Neural crest cell (in vitro differentiated cells): ENCODE measurements at regions not wholly inside any gene's neighbourhood (a gene's known extent, or its start where the extent isn't known, plus 50 kb on each side); places are given as distances from the start of the nearest gene placed in this dataset.

ENCODE experiments used
- DNase-seq: peaks from one replicate; pipeline ENCODE4 v3.0.0; 2021; ENCODE audit warnings: low read depth, mixed read lengths, low spot score
- H3K27ac Mint-ChIP-seq: one replicate; pipeline ENCODE4 v1.8.0; 2021; ENCODE audit warnings: mild to moderate bottlenecking, mixed read lengths; ENCODE audit not compliant: unreplicated experiment
- H3K27me3 Mint-ChIP-seq: 2 replicates; pipeline ENCODE4 v1.8.0; 2021; ENCODE audit warnings: low read depth, mild to moderate bottlenecking, mixed read lengths
- H3K36me3 Mint-ChIP-seq: 2 replicates; pipeline ENCODE4 v1.8.0; 2021; ENCODE audit warnings: low read depth, mild to moderate bottlenecking, mixed read lengths
- H3K4me1 Mint-ChIP-seq: 2 replicates; pipeline ENCODE4 v1.8.0; 2021; ENCODE audit warnings: mixed read lengths
- H3K4me3 Mint-ChIP-seq: one replicate; pipeline ENCODE4 v1.8.0; 2021; ENCODE audit warnings: mild to moderate bottlenecking, mixed read lengths
- H3K9me3 Mint-ChIP-seq: 2 replicates; pipeline ENCODE4 v1.8.0; 2021; ENCODE audit warnings: mixed read lengths
- TF ChIP-seq, protein P1 (sequence below): fragments of 200-600 bp; sonication (generic); conservative IDR thresholded peaks from 2 replicates; pipeline ENCODE4 v1.5.0; 2021; ENCODE audit warnings: antibody characterized with exemption, mild to moderate bottlenecking

DNA sequence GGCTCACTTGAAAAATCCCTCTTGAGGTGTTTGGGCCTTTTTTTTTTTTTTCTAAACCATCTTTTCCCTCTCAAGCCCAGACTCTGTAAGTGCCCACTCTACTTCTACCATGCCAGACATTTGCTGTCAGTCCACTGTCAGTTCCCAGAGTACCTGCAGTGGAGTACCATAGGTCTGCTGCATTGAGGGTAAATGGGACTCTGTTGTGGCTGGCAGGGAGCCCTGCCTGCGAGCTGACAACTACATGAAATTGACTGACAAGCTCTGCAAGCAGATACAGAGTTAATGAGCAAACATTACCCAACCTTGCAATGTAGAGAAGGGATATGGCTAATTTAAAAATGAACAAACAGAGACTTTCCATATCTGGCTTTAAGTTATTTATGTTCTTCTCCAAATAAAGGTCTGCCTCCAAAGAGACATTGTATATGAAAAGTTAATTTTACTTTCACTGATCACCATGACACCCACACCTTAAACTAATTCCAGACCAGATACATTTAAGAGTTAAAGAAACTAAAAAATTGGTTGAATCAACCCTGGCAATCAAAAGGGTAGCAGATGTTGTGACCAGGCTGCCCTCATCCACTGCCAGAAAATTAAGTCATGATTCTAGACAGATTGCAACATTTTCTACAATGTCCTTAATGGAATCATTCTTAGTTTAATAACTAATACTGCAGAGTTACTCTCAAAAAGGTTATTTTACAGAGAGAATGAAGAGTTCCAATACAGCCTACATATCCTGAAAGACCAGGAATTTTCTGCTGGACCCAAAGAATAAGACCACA is 100.4 kb upstream of the PAM start:
- no peak overlapping the region for H3K27ac Mint-ChIP-seq
- TF ChIP-seq, protein P1, sequence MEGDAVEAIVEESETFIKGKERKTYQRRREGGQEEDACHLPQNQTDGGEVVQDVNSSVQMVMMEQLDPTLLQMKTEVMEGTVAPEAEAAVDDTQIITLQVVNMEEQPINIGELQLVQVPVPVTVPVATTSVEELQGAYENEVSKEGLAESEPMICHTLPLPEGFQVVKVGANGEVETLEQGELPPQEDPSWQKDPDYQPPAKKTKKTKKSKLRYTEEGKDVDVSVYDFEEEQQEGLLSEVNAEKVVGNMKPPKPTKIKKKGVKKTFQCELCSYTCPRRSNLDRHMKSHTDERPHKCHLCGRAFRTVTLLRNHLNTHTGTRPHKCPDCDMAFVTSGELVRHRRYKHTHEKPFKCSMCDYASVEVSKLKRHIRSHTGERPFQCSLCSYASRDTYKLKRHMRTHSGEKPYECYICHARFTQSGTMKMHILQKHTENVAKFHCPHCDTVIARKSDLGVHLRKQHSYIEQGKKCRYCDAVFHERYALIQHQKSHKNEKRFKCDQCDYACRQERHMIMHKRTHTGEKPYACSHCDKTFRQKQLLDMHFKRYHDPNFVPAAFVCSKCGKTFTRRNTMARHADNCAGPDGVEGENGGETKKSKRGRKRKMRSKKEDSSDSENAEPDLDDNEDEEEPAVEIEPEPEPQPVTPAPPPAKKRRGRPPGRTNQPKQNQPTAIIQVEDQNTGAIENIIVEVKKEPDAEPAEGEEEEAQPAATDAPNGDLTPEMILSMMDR, result no peak
- H3K9me3 Mint-ChIP-seq, result no peaks in the 10 kb centered on the region
- no peak overlapping the region for H3K4me3 Mint-ChIP-seq
- no peak for DNase-seq
- H3K4me1 Mint-ChIP-seq, result no peaks in the 10 kb centered on the region
- no peaks in the 10 kb centered on the region for H3K27me3 Mint-ChIP-seq
- H3K36me3 Mint-ChIP-seq, result peaks cover 3% of the 10 kb centered on the region

DNA sequence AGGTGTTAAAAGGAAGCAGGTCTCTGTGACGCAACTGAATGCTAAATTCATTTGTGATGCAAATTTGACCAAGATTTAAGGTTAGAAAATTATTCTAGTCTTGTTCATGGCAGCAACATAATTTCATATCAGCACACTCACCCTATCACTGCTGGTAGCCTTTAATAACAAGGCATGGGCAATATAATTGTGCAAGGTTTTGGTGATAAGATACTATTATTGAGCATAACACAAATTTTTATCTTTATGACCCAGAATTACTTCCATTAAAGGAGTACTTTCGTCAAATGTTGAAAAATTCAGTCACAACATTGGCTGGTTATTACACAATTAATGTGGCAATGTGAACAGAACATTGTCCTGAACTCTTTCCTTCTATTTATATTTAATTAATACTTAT is 96.0 kb upstream of the PAM start:
- H3K27me3 Mint-ChIP-seq, result no peaks in the 10 kb centered on the region
- H3K9me3 Mint-ChIP-seq, result no peaks in the 10 kb centered on the region
- TF ChIP-seq, protein P1, result no peak
- DNase-seq, result no peak
- H3K4me3 Mint-ChIP-seq, result no peak overlapping the region
- no peaks in the 10 kb centered on the region for H3K36me3 Mint-ChIP-seq
- H3K27ac Mint-ChIP-seq, result no peak overlapping the region
- H3K4me1 Mint-ChIP-seq, result peaks cover 8% of the 10 kb centered on the region

DNA sequence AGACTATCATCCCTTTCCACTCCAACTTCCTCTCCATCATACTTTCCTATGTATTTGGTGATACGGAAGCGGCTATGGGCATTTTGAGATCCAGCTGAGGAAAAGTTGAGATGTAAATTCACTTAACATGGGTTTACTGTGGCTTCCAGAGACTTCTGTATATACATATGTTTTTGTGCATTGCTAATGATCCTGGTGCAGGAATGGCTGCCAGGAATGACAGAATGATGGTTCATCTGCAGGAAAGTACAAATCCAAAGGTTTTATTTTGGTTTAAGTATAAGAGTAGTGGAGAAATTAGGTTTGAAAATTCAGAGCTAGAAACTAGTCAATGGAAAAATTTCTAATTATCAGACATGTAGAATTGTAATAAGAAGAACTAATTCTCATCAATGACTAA is 95.0 kb upstream of the PAM start:
- H3K36me3 Mint-ChIP-seq, result no peaks in the 10 kb centered on the region
- no peak overlapping the region for H3K4me3 Mint-ChIP-seq
- H3K27ac Mint-ChIP-seq, result no peak overlapping the region
- DNase-seq, result no peak
- no peaks in the 10 kb centered on the region for H3K27me3 Mint-ChIP-seq
- TF ChIP-seq, protein P1, result no peak
- peaks cover 8% of the 10 kb centered on the region for H3K4me1 Mint-ChIP-seq
- no peaks in the 10 kb centered on the region for H3K9me3 Mint-ChIP-seq

DNA sequence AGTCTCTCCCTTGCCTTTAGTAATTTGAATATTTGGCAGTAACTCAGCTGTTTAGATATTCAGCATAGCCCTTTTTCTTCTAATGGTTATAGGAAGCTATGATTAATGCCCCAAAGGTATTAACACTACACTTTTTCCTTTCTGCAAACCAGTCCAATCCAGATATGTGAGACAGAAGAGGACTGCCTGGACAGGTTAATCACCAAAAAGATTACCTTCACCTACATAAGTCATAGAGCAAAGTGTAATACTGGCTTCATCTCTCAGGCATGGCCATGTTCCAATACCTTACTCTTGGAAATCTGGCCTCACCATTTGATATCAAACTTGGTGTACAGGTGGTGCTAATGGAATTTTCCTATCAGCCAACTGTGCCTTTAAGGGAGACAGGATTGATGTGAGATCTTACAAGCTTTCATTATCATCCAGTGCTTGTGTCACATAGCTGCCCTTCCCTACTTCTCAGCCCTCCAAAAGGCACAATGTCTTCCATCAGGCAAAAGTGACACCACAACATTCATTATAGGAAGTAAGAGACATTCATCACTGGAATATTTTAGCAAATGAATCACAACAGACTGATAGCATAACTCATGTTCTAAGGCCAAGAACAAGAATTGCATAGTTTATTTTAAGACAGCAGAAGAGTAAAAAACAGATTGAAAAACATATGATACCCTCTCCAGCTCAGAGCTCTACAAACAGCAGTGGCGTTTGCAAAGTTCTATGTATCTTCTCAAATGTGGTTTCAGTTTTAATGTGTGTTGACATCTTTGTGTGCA is 91.2 kb upstream of the PAM start:
- Mint-ChIP-seq H3K36me3 (peaks cover 2% of the 10 kb centered on the region), H3K4me3 (no peak overlapping the region), H3K4me1 (peaks cover 16% of the 10 kb centered on the region), H3K9me3 (no peaks in the 10 kb centered on the region), H3K27me3 (no peaks in the 10 kb centered on the region), H3K27ac (no peak overlapping the region)
- TF ChIP-seq, protein P1, result no peak
- DNase-seq, result no peak

DNA sequence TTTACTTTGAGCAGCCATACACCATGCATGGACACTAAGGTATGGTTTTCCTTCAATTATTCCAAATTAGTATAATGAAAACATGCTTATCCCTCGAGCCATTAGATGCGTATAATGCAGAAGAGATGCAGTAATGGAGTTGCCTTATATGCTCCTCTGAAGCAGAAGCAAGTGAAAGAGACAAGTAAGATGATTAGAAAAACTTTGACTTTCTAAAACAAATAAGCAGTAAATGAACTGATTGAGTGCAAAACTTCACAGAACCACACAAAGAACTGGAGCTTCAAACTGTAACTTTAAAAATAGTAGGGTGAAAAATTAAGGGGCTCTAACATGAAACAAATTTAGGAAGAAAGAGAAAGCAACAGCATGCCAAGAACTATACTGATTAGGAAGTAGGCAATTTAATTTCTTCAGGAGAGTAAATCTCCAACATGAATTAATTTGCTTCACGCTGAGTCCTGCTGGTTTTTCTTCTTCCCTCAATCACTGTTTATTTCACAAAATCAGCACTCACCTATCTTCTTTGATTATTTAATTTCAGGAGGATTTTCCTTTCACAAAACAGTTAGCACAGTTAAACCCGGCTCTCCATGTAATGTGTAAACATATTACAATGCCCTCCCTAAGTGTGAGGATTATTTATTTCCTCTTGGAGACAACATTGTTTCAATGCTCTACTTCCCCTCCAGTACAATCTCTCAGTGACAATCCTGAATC is 90.3 kb upstream of the PAM start:
- DNase-seq, result no peak
- Mint-ChIP-seq H3K27ac (no peak overlapping the region), H3K36me3 (peaks cover 2% of the 10 kb centered on the region), H3K4me3 (no peak overlapping the region), H3K4me1 (peaks cover 19% of the 10 kb centered on the region), H3K27me3 (no peaks in the 10 kb centered on the region), H3K9me3 (no peaks in the 10 kb centered on the region)
- TF ChIP-seq, protein P1, result no peak
